HG03439 (cell line): ENCODE measurements at regions not wholly inside any gene's neighbourhood (a gene's known extent, or its start where the extent isn't known, plus 50 kb on each side); places are given as distances from the start of the nearest gene placed in this dataset.
"Not testable (repeated sequence)": the region's sequence is repeated elsewhere in the genome, so short reads cannot be mapped to it uniquely, and the experiment has no call there.

ENCODE experiments used
- ATAC-seq: cut with Tn5 transposase; IDR thresholded peaks from one replicate; pipeline ENCODE4 v1.9.1; 2021; ENCODE audit warnings: mild to moderate bottlenecking, moderate library complexity; ENCODE audit not compliant: unreplicated experiment

DNA sequence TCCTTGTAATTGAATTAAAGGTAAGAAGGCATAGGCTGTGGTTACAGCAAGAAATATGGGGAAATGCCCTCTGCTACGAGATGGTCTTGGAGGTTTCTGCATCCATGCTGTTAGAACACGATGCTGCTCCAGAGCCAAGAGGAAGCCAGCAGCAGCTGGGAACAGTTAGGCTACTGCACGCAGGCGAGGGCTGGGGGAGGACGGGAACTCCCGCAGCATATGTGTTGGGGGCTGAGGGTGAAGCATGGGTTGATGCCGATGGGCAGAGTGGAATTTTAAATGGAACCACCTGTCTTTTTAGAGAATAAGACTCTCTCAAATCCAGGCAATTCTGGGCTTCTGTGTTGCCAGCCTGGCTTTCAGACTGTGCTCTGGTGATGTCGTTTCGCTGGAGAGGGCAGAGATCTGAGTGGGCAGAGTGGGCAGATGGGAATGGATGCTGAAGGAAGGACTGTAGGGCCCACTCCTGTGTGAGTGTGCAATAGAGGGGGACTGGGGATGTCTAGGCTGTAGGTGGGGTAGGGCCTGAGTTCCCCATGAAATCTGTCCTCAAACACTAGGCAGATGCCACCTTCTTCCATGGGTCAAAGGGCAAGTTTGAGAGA is 417.0 kb upstream of the TPM1 start:
- ATAC-seq = no peak

DNA sequence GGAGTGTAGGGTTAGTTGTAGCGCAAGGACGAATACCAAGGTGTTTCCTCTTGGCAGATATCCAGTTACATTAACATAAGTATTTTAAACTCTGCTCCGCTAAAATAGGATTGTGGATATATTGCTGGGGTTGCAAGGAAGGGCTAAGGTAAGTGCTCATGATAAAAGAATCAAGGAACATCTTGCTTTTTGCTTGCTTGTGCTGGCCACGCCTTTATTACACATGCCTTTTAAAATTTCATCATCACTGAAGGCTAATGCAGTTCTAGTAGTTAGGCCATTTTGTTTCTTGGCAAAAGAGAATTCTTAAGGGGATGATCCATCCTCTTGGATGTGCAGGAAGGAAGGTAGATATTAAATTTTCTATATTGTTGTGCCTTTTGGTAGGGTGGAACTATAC is 415.6 kb upstream of the TPM1 start:
- ATAC-seq = no peak

DNA sequence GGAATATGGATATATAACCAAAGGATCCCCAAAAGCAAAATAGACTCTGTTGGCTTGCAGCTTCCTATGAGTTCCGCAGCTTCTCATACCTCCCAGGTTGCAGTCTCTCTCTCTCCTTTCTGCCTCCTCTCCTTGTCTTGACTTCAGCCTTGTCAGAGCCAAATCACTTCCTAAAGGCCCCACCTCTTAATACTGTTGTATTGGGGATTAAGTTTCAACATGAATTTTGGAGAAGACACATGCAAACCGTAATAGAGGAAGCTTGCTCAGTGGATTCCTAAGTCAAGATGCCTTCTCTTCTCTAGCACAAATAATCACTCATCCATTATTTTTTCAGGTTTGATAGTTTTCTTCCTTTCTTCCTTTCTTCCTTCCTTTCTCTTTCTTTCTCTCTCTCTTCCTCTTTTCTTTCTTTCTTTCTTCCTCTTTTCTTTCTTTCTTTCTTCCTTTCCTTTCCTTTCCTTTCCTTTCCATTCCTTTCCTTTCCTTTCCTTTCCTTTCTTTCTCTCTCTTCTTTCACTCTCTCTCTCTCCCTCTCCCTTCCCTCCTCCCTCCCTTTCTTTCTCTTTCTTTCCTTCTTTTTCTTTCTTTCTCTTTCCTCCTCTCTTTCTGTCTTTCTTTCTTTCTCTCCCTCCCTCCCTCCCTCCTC is 411.3 kb upstream of the TPM1 start:
- ATAC-seq = no peak

DNA sequence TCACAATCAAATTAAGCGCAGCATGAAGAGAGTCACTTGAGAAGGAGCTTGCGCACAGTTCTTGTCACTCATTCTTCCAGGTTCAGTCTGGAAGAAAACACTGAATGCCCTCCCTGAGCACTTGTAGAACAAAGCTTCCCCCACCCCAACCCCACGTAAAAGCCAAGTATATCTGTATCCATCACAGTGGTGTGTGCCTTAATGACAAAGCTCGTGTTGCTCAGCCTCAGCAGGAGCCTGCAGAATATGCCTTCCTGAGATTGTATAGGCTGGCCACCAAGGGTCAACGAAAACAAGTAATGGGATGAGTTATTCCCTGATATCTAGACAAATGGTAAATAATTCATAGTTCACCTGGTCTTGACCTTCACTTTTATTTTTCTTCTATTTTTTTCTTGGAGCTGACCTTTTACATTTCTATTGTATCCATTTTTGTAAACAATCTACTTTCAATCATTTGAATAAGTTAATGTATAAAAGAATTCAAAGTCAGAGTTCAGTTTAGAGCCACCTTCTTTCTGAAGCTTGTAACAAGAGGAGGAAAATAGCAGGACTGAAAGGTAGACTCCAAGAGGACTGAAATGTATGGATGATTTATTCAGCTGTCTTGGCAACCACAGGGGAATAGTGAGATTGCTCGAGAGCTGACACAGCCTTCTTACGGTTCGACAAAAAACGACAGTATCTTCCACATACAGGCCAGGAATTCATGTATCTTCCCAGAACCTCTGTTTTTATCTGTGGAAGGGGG is 405.5 kb upstream of the TPM1 start:
- ATAC-seq = no peak

DNA sequence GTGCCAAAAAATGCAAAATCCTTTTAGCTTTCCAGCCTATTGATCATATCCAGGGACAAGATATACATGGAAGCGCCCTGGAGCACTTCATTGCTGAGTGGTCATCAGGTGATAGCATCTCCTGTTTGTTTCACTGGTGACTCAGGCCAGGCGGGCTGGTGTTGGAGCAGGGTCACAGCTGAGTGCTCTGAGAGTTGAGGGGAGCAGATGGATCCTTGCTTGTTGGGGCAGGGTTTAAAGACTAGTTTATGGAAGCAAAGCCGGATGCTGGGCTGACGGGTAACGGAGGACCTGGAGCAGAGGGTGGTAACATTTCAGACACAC is 405.0 kb upstream of the TPM1 start:
- ATAC-seq = no peak

DNA sequence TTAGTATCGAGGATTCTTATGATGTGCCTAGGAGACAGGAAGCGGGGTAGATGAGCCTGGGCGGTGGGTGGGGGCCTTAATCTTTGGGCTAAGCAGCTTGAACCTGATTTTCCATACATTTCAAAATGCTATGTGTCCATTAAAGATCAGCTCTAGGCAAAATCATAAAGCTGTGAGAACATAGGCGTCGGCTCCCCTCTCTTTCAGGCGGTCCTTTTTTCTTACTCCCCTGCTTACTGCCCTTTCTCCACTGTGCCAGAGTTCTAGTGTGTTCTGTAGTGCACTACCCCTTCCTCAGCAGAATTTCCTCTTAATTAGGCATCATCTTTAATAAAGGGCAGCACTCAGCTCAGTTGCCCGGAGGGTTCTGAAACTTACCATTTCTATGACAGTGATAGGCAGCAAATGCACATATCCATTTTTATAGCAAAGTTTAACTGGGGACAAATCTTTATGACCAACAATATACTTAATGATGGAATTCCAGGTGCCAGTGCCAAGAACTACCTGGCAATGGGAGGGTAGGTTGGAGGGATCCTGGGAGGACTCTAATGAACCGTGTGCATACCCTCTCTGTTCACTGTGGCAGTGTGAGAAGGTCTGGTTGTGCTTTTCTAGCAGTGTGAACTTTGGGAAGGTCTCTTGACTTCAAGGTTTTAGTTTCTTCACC is 404.5 kb upstream of the TPM1 start:
- no peak for ATAC-seq

DNA sequence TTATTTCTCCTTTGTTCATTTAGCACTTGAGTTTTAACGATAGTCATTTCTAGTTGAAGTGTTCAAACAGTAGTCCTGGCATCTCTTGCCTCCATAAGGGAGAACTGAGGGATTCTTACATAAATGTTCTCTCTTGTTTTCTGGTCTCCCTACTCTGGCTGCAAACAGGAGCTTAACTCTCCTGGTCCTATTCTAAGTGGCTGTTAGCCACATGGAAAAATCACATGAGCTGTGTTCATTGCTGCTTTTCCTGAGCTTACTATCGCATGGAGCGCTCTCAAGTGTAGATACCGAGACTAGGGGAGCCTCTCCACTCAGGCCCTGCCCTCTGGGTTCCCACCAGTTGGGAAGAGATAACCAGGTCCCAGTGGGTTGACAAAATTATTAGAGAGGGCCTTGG is 403.1 kb upstream of the TPM1 start:
- no peak for ATAC-seq

DNA sequence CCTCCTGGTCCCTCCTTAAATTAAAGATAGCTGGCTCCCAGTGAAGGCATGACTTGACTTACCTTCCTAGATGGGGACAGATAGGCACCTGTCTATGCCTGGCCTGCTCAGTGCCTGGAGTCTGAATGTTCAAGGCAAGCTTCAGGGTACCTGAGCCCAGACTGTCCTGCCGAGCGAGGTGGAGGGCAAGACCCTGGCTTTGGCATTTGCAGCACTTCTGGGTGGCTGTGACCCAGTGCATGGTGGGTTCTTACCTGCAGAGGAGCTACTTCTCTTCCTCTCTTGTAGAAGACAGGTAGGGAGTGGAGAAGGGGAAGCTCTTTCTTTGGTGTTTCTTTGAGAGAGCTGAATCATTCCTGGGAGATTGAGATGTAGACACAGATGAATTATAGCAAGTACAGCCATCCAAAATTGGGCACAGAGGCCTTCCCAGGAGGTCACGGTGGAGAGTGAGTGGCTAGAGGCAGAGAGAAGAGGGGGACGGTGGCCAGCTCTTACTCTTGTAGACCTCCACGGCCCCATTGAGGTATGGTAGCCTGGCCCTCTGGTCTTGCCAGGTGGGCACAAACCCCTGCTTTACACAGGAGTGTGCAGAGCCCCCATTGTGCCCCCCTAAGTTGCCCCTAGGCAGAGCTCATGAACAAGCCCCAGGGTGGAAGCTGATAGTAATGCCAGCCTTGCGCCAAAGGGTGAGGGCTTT is 402.5 kb upstream of the TPM1 start:
- ATAC-seq = no peak

DNA sequence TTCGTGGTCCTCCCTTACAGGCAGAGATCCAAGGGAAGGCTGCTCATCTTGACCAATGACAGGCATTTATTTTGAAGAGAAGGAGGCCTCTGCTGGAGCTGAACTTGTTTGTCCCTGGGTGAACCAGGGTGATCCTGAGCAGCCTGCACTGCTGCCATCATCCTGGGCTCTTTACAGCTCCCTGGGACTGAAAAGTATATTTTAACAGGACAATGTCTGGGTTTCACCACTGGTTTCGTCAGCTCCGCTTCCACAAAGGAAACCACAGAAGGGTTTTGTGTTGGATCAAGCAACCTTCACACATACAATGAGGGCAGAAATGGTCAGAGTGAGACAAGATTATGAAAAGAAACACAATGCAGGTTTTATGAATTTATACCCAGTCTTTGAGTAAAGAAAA is 400.7 kb upstream of the TPM1 start:
- ATAC-seq = no peak

DNA sequence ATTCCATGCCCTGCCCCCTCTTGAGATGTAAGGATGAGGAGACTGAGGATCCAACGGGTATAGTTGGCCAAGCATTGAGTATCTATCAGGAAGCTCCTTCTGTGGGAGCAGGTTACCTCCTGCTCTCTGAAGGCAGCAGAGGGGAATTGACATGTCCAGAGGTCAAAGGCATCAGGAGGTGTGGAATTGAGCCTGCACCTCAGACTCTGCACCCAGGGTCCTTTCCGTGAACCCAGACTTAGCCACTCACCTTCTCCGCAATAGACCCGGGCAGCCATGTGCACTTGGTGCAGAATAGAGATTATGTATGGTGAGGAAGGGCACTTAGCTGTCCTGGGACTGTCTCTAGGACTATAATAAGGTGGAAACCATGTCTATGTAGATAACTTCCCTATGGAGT is 399.0 kb upstream of the TPM1 start:
- ATAC-seq = no peak

DNA sequence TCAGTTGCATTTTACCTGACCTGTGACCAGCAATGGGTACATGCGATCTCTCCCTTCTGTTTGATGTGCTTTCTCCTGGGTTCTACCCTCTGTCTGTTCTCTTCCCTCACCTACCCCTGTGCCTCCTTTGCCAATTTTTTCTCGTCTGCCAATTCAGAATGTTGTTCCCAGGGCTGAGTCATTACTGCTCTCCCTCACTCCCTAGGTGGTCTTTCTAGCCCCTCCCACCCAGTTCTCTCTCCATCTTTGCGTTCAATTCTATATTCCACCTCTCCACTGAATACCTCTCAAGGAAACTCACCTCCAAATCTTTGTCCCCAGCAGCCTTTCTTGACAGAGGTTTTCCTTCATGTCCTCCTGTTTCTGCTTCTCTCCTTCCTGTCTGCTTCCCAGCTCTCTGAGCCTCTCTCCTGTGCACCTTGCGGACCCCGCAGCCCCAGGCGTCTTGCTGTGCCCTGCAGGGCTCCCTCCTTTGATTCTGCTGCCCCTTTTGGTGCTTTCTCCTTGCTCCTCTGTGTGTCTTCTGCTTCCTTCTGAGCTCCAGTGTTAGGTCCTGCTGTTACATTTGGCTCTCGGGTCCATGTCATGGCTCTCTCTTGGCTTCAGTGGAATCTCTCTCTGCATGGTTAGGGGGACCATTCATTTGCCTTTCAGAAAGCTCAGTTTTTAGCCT is 398.2 kb upstream of the TPM1 start:
- ATAC-seq = no peak

DNA sequence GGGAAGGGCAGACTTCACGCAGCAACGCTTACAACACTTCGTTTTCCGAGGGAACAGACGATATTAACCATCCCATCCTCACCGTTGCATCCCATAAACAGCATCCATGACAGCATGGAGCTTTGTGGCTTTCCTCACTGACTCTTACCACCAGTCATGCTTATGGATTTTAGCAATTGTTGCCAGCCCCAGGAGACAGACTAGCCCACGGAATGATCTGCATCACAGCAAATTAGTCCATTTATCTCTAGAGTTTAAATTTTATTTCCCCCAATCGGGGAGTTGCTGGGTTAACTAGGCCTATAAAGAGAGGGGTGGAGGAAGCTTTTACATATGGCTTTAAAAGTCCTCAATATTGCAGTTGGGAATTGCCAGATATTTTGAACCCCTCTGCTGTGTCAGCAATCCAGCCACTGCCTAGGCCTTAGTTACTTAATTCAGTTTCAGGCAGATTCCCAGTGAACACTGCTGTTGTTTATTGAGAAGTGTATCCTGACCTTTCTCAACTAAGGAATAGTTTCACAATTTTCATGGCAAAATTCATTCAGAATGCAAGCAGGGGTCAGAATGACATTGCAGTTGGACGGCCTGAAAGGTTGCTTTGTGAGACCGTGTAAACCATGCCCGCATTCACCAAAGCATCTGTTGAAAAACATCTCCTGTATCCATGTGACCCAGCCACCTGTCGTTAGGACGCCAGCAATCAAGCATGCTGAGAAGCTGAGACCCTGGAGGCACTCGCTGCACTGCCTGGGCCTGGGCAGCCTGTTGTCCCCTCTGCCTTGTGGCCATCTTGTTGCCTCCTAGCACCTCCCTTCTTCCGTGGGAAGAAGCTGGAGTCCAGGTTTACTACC is 397.4 kb upstream of the TPM1 start:
- ATAC-seq = no peak

DNA sequence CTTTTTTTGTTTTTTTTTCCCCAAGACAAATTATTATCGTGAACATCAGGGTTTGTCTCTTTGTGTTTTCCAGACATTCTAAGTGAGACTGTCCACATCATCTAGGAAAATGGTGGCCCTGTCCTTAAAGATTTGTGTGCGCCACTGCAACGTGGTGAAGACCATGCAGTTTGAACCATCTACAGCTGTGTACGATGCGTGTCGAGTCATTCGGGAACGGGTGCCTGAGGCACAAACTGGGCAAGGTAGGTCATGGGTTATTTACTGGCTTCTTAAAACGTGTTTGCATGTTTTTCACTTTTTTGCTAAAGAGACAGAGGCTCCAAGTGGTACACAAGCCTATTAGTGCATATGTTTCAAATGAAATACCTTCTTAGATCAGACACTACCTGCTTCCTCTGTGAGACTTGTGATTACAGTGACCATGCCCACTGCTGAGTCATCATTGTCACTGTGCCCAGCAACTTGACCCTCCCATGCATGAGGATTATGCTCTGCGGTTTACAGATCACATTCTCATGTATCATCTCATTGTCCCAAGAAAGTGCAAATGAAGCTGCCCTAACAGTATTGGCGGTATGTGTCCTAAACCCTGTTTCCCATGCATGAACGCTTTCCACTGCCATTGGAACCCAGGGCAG is 395.2 kb upstream of the TPM1 start:
- ATAC-seq = no peak

DNA sequence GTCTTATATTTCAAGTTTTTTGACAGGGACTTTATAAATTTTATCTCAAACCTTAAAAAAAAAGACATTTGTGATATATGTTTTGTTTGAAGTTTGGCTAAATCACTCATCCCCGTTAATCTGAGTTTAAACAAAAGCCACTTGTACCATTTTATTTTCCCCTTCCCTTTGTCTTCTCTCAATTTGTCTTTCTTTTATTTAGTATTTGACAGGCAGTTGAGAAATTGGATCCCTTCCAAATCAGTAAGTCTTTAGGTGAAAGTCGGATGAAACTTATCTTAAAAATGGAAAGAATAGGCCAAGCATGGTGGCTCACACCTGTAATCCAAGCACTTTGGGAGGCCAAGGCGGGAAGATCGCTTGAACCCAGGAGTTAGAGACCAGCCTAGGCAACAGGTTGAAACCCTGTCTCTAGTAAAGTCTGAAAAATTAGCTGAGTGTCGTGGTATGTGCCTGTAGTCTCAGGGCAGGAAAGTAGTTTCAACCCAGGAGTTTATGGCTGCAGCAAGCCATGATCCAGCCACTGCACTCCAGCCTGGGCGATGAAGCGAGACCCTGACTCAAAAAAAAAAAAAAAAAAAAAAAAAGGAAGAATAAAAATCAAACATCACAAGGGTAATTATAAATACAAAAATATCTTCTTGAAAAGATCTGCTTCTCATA is 394.6 kb upstream of the TPM1 start:
- ATAC-seq = no peak

DNA sequence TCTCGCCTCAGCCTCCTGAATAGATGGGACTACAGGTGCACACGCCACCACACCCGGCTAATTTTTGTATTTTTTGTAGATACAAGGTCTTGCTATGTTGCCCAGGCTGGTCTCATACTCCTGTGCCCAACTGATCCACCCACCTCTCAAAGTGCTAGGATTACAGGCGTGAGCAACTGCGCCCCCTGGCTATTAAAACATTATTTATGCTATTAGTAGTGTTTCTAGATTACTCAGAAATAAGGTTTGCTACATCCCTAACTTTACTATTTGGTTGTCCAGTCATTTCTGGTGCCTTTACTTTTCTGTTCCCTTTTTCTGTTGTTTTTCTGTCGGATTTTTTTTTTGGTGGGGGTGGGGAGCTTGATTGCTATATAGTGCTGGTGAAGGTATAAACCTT is 393.6 kb upstream of the TPM1 start:
- ATAC-seq = no peak

DNA sequence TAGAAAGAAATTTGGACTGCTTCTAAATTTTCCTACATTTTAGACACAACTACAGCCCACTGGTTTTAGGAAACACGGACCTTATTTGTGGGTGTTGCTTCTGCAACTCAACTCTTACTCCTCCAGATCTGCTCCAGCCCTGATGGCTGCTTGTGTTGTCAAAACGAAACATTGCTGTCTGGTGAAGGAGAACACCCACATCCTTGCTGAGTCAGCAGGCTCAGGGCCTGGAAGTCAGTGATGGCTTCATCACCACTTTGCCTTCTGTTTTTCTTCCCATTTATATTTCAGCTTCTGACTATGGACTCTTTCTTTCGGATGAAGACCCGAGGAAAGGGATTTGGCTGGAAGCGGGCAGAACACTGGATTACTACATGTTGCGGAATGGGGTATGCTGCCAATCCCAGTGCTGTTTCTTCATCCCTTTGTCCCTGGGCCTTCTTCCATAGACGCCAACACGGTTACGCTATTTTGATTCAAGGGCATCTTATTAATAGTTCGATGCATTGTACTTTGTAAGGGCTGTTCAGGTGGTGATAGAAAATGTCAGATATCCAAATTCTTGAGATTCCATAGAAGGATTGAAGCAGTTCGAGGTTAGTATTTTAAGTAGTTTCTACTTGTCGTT is 392.6 kb upstream of the TPM1 start:
- no peak for ATAC-seq

DNA sequence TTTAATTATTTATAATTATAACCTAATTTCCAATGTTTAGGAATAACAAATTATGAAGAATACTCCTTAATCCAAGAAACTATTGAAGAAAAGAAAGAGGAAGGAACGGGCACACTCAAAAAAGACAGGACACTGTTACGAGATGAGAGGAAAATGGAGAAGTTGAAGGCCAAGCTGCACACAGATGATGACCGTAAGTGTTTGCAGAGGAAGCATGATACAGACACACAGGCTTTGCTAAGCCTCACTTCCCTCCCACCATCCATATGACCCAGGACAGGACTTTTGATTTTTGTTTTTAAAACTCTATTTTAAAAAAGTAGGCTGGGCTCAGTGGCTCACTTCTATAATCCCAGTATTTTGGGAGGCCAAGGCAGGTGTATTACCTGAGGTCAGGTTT is 389.4 kb upstream of the TPM1 start:
- no peak for ATAC-seq

DNA sequence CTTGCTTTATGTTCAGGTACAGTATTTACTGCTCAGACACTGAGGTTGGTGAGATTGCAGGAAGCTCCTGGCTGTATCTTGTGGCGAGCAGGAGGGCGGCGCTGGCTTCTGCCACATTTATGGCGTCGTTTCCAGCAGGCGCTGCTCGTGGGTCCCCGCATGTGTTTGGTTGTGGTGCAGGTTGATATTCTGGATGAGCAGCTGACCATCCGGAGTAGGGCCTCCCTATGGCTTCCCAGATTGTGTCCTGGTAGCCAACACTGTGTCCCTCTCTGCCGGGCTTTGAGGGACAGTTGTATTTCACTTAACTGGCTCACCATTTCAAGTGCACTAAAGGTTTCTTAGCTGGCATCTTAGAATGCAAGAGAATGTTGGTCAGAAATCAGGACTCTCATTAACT is 386.5 kb upstream of the TPM1 start:
- ATAC-seq = no peak

DNA sequence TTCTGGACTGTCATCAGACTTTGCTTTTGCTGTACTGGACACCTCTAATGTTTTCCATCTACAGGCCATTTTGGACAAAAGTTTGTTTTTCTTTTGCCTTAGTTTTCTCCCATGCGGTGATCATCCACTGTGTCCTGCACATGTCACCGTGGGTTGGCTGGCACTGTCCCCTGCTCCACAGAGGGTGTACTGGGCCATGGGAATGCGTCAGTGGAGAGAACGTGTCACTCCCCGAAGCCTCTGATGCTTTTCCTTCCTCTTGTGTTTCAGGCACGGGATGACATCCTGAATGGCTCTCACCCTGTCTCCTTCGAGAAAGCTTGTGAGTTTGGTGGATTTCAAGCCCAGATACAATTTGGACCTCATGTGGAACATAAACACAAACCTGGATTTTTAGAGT is 385.0 kb upstream of the TPM1 start:
- not testable (repeated sequence) for ATAC-seq
